Neuronal stem cell (in vitro differentiated cells): ENCODE measurements at regions not wholly inside any gene's neighbourhood (a gene's known extent, or its start where the extent isn't known, plus 50 kb on each side); places are given as distances from the start of the nearest gene placed in this dataset.
"Not testable (repeated sequence)": the region's sequence is repeated elsewhere in the genome, so short reads cannot be mapped to it uniquely, and the experiment has no call there.

Experiments
- DNase-seq: peaks from one replicate; pipeline ENCODE4 v3.0.0-alpha.2; 2013; ENCODE audit warnings: low spot score
- H2AFZ ChIP-seq: one replicate; pipeline ENCODE4 v1.6.1; 2013; ENCODE audit warnings: mild to moderate bottlenecking, low read length, inconsistent platforms
- H2AK5ac ChIP-seq: 2 replicates; pipeline ENCODE4 v1.6.1; 2013; ENCODE audit warnings: low read depth, mild to moderate bottlenecking, inconsistent platforms, low read length, moderate library complexity, mixed read lengths
- H2BK120ac ChIP-seq: 2 replicates; pipeline ENCODE4 v1.6.1; 2013; ENCODE audit warnings: low read depth, mild to moderate bottlenecking, inconsistent platforms, low read length, moderate library complexity, mixed read lengths
- H2BK12ac ChIP-seq: one replicate; pipeline ENCODE4 v1.6.1; 2013; ENCODE audit warnings: low read length, inconsistent platforms
- H2BK15ac ChIP-seq: 2 replicates; pipeline ENCODE4 v1.6.1; 2013; ENCODE audit warnings: mild to moderate bottlenecking, low read length, inconsistent platforms, mixed read lengths
- H2BK5ac ChIP-seq: one replicate; pipeline ENCODE4 v1.6.1; 2013; ENCODE audit warnings: inconsistent platforms, mild to moderate bottlenecking, low read length, moderate library complexity
- H3K14ac ChIP-seq: one replicate; pipeline ENCODE4 v1.6.1; 2013; ENCODE audit warnings: low read length, inconsistent platforms
- H3K18ac ChIP-seq: 2 replicates; pipeline ENCODE4 v1.6.1; 2013; ENCODE audit warnings: low read length, inconsistent platforms
- H3K23ac ChIP-seq: 2 replicates; pipeline ENCODE4 v1.6.1; 2013; ENCODE audit warnings: low read depth, mild to moderate bottlenecking, mixed read lengths, low read length, inconsistent platforms; ENCODE audit not compliant: poor library complexity
- H3K27ac ChIP-seq: replicated peaks from 3 replicates; pipeline ENCODE4 v1.5.1; 2013; ENCODE audit warnings: low read length, inconsistent platforms
- H3K27me3 ChIP-seq, 3 experiments: 2 replicates each; pipeline ENCODE4 v1.6.1; 2013; ENCODE audit warnings: low read length in 3 of 3, mild to moderate bottlenecking in 2 of 3, inconsistent platforms in 1 of 3, low read depth in 1 of 3, mixed read lengths in 1 of 3, moderate library complexity in 1 of 3; ENCODE audit not compliant: control insufficient read depth in 3 of 3, insufficient read depth in 3 of 3
- H3K36me3 ChIP-seq, 2 donors: replicated peaks in 1 of 2; 2 replicates each; pipeline ENCODE4 v1.6.1; 2013; ENCODE audit warnings: low read length in 2 of 2; ENCODE audit not compliant: control insufficient read depth in 2 of 2, insufficient read depth in 2 of 2
- H3K4ac ChIP-seq: 2 replicates; pipeline ENCODE4 v1.6.1; 2013; ENCODE audit warnings: inconsistent platforms, mild to moderate bottlenecking, low read length, moderate library complexity
- H3K4me1 ChIP-seq, 2 donors: 1 replicate in 1 of 2; 2 replicates in 1 of 2; pipeline ENCODE4 v1.6.1; 2013; ENCODE audit warnings: low read length in 2 of 2, low read depth in 1 of 2; ENCODE audit not compliant: control insufficient read depth in 2 of 2, insufficient read depth in 1 of 2
- H3K4me2 ChIP-seq: one replicate; pipeline ENCODE4 v1.6.1; 2013; ENCODE audit warnings: mild to moderate bottlenecking, low read length, inconsistent platforms; ENCODE audit not compliant: insufficient read depth, poor library complexity, severe bottlenecking
- H3K4me3 ChIP-seq, 2 donors: 2 replicates each; pipeline ENCODE4 v1.5.1; 2013; ENCODE audit warnings: low read length in 2 of 2, mild to moderate bottlenecking in 2 of 2, inconsistent platforms in 1 of 2, moderate library complexity in 1 of 2
- H3K79me1 ChIP-seq: one replicate; pipeline ENCODE4 v1.6.1; 2013; ENCODE audit warnings: low read depth, mild to moderate bottlenecking, inconsistent platforms, low read length, moderate library complexity
- H3K9ac ChIP-seq: one replicate; pipeline ENCODE4 v1.6.1; 2013; ENCODE audit warnings: mild to moderate bottlenecking, low read depth, low read length, inconsistent platforms; ENCODE audit not compliant: poor library complexity
- H3K9me3 ChIP-seq, 2 donors: replicated peaks in 1 of 2; 2 replicates each; pipeline versions ENCODE3 to v1.6.1; 2013; ENCODE audit warnings: low read length in 2 of 2, mild to moderate bottlenecking in 2 of 2, inconsistent platforms in 1 of 2, low read depth in 1 of 2, mixed read lengths in 1 of 2, moderate library complexity in 1 of 2; ENCODE audit not compliant: control insufficient read depth in 2 of 2, insufficient read depth in 1 of 2
- H4K8ac ChIP-seq: one replicate; pipeline ENCODE4 v1.6.1; 2013; ENCODE audit warnings: low read depth, mild to moderate bottlenecking, inconsistent platforms, low read length, moderate library complexity
- H4K91ac ChIP-seq: one replicate; pipeline ENCODE4 v1.6.1; 2013; ENCODE audit warnings: low read length, low read depth, mild to moderate bottlenecking, inconsistent platforms; ENCODE audit not compliant: poor library complexity
- WGBS, 2 donors: extraction: QIAGEN DNeasy Blood & Tissue Kit; methylation state at CpG; one replicate each; pipeline ENCODE4 v1.1.7; 2013; ENCODE audit warnings: missing lambda C conversion rate in 2 of 2, mixed read lengths in 1 of 2; ENCODE audit not compliant: insufficient read length in 2 of 2, insufficient replicate concordance in 1 of 2; ENCODE audit errors: extremely low coverage in 2 of 2; 5-methylcytosine and 5-hydroxymethylcytosine counted together

DNA sequence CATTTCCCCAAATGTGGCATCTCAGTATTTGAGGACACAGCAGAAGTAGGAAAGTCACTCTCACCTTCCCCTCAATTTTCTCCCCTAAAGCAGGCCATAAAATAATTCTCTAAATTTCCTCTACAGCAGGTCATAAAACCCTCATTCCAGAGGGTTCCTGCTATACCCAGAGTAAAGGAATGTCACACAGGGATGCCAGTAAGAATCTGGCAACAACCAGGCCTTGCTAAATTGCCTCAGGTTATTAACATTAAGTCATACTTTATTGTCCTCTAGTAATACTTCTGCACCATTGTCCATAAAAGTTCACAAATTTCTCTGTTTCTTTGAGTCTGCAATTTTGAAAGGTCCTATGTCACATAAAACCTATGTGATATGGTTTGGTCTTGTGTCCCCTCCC, 685.7 kb upstream of the SLIT2 start:
- H3K79me1 ChIP-seq = peaks cover 1% of the 10 kb centered on the region
- H3K27ac ChIP-seq = no peak overlapping the region
- no peak for DNase-seq
- no peak overlapping the region for H3K23ac ChIP-seq
- H3K18ac ChIP-seq = no peak overlapping the region
- no peak overlapping the region for H2BK5ac ChIP-seq
- no peak overlapping the region for H2BK15ac ChIP-seq
- peaks cover 0 to 2% of the 10 kb centered on the region in 2 donors for H3K4me1 ChIP-seq
- no peaks in the 10 kb centered on the region for H3K9me3 ChIP-seq
- no peak overlapping the region for H3K4ac ChIP-seq
- no peak overlapping the region for H3K14ac ChIP-seq
- H3K9ac ChIP-seq = no peak overlapping the region
- H2BK12ac ChIP-seq = no peak overlapping the region
- H2AFZ ChIP-seq = no peak overlapping the region
- no peak overlapping the region for H3K4me3 ChIP-seq
- no peaks in the 10 kb centered on the region for H3K36me3 ChIP-seq
- H2AK5ac ChIP-seq = no peak overlapping the region
- no peak overlapping the region for H4K91ac ChIP-seq
- no peak overlapping the region for H2BK120ac ChIP-seq
- H4K8ac ChIP-seq = no peak overlapping the region
- H3K27me3 ChIP-seq = no peaks in the 10 kb centered on the region
- no peak overlapping the region for H3K4me2 ChIP-seq

DNA sequence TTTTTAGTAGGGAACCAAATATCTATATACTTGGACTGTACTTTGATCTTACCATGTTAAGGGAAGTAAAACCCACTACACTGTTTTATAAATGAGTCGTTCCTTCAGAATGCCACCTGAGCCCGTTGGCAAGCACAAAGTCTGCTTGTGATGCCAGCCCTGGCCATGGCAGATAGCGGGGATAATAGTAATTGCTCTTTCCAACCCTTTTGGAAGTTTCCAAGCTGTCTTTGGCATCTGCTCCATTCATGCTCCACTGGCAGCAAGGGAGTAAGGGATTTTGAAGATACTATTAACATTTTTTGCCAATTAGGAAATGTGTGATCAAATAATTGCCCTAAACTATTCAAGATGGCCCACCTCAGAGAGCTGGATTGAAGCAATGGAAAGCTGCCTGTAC, 689.2 kb upstream of the SLIT2 start:
- no peaks in the 10 kb centered on the region for H3K27me3 ChIP-seq
- peaks cover 1% of the 10 kb centered on the region for H3K79me1 ChIP-seq
- no peak overlapping the region for H2BK120ac ChIP-seq
- peaks cover 0 to 1% of the 10 kb centered on the region in 2 donors for H3K4me1 ChIP-seq
- H3K4ac ChIP-seq = no peak overlapping the region
- no peak overlapping the region for H2AFZ ChIP-seq
- H3K23ac ChIP-seq = no peak overlapping the region
- H3K27ac ChIP-seq = no peak overlapping the region
- H3K9me3 ChIP-seq = no peaks in the 10 kb centered on the region
- no peak overlapping the region for H2BK12ac ChIP-seq
- no CpG with 5 or more reads among the region's 3 CpGs for WGBS, 2 donors
- no peak overlapping the region for H2AK5ac ChIP-seq
- no peak overlapping the region for H2BK15ac ChIP-seq
- H3K4me2 ChIP-seq = no peak overlapping the region
- H3K18ac ChIP-seq = no peak overlapping the region
- H3K9ac ChIP-seq = no peak overlapping the region
- no peak overlapping the region for H3K14ac ChIP-seq
- H3K36me3 ChIP-seq = no peaks in the 10 kb centered on the region
- no peak overlapping the region for H4K91ac ChIP-seq
- no peak for DNase-seq
- no peak overlapping the region for H2BK5ac ChIP-seq
- H4K8ac ChIP-seq = no peak overlapping the region
- H3K4me3 ChIP-seq = no peak overlapping the region

DNA sequence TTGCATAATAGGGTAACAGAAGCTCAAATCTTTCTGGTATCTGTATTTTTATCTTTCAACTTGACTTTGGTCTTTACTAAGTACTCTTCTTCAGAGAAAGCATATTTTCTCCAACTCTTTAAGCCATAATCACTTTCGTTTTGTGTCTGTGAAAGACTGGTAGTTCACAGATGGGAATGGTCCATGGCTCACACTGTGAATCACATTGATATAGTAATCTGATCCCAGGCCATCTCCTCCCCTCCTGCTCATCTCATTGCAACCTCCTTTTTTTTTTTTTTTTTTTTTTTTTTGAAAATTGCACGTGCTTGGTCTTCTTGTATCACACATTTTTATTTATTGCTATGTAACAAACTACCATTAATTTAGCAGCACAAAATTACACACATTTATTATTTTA, 694.5 kb upstream of the SLIT2 start:
- Histone ChIP-seq H3K9me3 (no peaks in the 10 kb centered on the region), H3K79me1 (no peaks in the 10 kb centered on the region), H4K8ac (no peak overlapping the region), H2AFZ (no peak overlapping the region), H3K36me3 (no peaks in the 10 kb centered on the region), H2BK12ac (no peak overlapping the region), H3K4ac (no peak overlapping the region), H2AK5ac (no peak overlapping the region), H3K4me3 (no peak overlapping the region), H3K4me1 (peaks cover 0 to 6% of the 10 kb centered on the region in 2 donors), H2BK120ac (no peak overlapping the region), H4K91ac (no peak overlapping the region), H2BK15ac (no peak overlapping the region), H3K4me2 (no peak overlapping the region), H3K27ac (no peak overlapping the region), H3K27me3 (no peaks in the 10 kb centered on the region), H3K23ac (no peak overlapping the region), H3K9ac (no peak overlapping the region), H2BK5ac (no peak overlapping the region), H3K14ac (no peak overlapping the region), H3K18ac (no peak overlapping the region)
- no peak for DNase-seq
- WGBS, 2 donors = no CpG with 5 or more reads among the region's 2 CpGs

DNA sequence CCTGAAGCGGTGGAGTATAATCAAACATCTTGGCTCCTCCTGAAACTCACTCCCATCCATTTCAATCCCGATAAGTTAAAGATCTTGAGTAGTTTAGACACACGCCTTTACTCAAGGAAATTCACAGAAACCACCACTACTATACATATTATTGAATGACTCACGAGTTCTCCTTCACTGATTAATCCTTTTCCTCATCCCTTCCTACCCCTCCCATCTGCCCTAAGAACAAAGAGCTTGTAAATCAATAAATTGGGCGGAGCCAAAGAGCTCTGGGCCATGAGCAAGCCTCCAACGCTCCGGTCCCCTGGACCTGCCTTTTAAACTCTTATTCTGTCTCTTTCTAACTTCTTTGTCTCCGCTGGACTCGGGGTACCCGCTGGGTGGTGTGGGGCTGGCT, 695.4 kb upstream of the SLIT2 start:
- not testable (repeated sequence) for H3K4me2 ChIP-seq, H3K14ac ChIP-seq, H3K4ac ChIP-seq, H3K18ac ChIP-seq, H2BK12ac ChIP-seq, H4K8ac ChIP-seq, H3K4me1 ChIP-seq, H3K79me1 ChIP-seq, H2BK15ac ChIP-seq, H2BK5ac ChIP-seq, H3K27me3 ChIP-seq, DNase-seq, H2AFZ ChIP-seq, H3K23ac ChIP-seq, H2AK5ac ChIP-seq, H2BK120ac ChIP-seq, H4K91ac ChIP-seq, H3K9me3 ChIP-seq, H3K4me3 ChIP-seq, H3K27ac ChIP-seq, H3K9ac ChIP-seq, H3K36me3 ChIP-seq
- no CpG with 5 or more reads among the region's 10 CpGs for WGBS, 2 donors
